ENCODE measurements at regions not wholly inside any gene's neighbourhood (a gene's known extent, or its start where the extent isn't known, plus 50 kb on each side); places are given as distances from the start of the nearest gene placed in this dataset.

GRCh38 chr16:35497399-35497798, 2038.0 kb downstream of the TP53TG3F start:
- CTCF ChIA-PET: no interaction called here
- Histone ChIP-seq H3K36me3 (ENCODE audit: control insufficient read depth in 2 of 2, insufficient read depth in 1 of 2, low read length in 2 of 2) (no peaks in the 10 kb centered on the region), H3K27ac (ENCODE audit: extremely low read depth, low read depth, low read length) (no peak overlapping the region), H3K9me3 (ENCODE audit: control insufficient read depth, insufficient read depth, low read depth, low read length) (no peaks in the 10 kb centered on the region), H3K4me3 (ENCODE audit: low read depth, low read length) (no peak overlapping the region), H3K4me1 (ENCODE audit: control insufficient read depth, insufficient read depth, low read length) (no peaks in the 10 kb centered on the region)
- POLR2A ChIA-PET: no interaction called here
- TF ChIP-seq ZNF350 (tag by site-specific recombination; IDR thresholded peaks at IDR 0.05): no peak
- TF ChIP-seq KLF10 (tag by site-specific recombination; IDR thresholded peaks at IDR 0.05): no peak
- no peak for TF ChIP-seq MZF1 (tag by site-specific recombination; IDR thresholded peaks at IDR 0.05; ENCODE audit: borderline replicate concordance)
- no peak for TF ChIP-seq ZNF416 (tag by site-specific recombination; IDR thresholded peaks at IDR 0.05)
- TF ChIP-seq YY1 (tag by site-specific recombination; IDR thresholded peaks at IDR 0.05): no peak
- TF ChIP-seq ZNF114 (tag by site-specific recombination; IDR thresholded peaks at IDR 0.05): no peak
- no peak for TF ChIP-seq ZXDB (tag by site-specific recombination; IDR thresholded peaks at IDR 0.05)
- TF ChIP-seq ZNF843 (tag by site-specific recombination; IDR thresholded peaks at IDR 0.05): no peak
- TF ChIP-seq, protein P1, sequence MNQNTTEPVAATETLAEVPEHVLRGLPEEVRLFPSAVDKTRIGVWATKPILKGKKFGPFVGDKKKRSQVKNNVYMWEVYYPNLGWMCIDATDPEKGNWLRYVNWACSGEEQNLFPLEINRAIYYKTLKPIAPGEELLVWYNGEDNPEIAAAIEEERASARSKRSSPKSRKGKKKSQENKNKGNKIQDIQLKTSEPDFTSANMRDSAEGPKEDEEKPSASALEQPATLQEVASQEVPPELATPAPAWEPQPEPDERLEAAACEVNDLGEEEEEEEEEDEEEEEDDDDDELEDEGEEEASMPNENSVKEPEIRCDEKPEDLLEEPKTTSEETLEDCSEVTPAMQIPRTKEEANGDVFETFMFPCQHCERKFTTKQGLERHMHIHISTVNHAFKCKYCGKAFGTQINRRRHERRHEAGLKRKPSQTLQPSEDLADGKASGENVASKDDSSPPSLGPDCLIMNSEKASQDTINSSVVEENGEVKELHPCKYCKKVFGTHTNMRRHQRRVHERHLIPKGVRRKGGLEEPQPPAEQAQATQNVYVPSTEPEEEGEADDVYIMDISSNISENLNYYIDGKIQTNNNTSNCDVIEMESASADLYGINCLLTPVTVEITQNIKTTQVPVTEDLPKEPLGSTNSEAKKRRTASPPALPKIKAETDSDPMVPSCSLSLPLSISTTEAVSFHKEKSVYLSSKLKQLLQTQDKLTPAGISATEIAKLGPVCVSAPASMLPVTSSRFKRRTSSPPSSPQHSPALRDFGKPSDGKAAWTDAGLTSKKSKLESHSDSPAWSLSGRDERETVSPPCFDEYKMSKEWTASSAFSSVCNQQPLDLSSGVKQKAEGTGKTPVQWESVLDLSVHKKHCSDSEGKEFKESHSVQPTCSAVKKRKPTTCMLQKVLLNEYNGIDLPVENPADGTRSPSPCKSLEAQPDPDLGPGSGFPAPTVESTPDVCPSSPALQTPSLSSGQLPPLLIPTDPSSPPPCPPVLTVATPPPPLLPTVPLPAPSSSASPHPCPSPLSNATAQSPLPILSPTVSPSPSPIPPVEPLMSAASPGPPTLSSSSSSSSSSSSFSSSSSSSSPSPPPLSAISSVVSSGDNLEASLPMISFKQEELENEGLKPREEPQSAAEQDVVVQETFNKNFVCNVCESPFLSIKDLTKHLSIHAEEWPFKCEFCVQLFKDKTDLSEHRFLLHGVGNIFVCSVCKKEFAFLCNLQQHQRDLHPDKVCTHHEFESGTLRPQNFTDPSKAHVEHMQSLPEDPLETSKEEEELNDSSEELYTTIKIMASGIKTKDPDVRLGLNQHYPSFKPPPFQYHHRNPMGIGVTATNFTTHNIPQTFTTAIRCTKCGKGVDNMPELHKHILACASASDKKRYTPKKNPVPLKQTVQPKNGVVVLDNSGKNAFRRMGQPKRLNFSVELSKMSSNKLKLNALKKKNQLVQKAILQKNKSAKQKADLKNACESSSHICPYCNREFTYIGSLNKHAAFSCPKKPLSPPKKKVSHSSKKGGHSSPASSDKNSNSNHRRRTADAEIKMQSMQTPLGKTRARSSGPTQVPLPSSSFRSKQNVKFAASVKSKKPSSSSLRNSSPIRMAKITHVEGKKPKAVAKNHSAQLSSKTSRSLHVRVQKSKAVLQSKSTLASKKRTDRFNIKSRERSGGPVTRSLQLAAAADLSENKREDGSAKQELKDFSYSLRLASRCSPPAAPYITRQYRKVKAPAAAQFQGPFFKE (tag by site-specific recombination; IDR thresholded peaks at IDR 0.05; ENCODE audit: borderline replicate concordance): no peak
- TF ChIP-seq TCF7L2 (IDR thresholded peaks at IDR 0.05; ENCODE audit: borderline replicate concordance, low read depth, low read length): no peak
- TF ChIP-seq ZNF76 (tag by site-specific recombination; IDR thresholded peaks at IDR 0.05; ENCODE audit: borderline replicate concordance, low read depth): no peak
- TF ChIP-seq ZNF623 (tag by site-specific recombination; IDR thresholded peaks at IDR 0.05): no peak
- no peak for TF ChIP-seq ZNF362 (tag by site-specific recombination; IDR thresholded peaks at IDR 0.05)
- TF ChIP-seq ZSCAN18 (tag by site-specific recombination; IDR thresholded peaks at IDR 0.05): no peak
- TF ChIP-seq ZBTB8A (tag by site-specific recombination; IDR thresholded peaks at IDR 0.05): no peak
- no peak for TF ChIP-seq ZNF292 (tag by site-specific recombination; IDR thresholded peaks at IDR 0.05; ENCODE audit: borderline replicate concordance, low read depth)
- TF ChIP-seq ZNF426 (tag by site-specific recombination; IDR thresholded peaks at IDR 0.05): no peak
